Bronchial epithelial cell (primary cell): ENCODE measurements at regions not wholly inside any gene's neighbourhood (a gene's known extent, or its start where the extent isn't known, plus 50 kb on each side); places are given as distances from the start of the nearest gene placed in this dataset.

Source experiments
- DNase-seq: peaks from one replicate; pipeline ENCODE4 v3.0.0-alpha.2; 2010; ENCODE audit warnings: low read depth
- FAIRE-seq: peaks from 2 replicates; lab custom pipeline; 2011; peaks lifted over from hg19 to GRCh38; lab: Jason Lieb, UNC
- H3K27me3 ChIP-seq: 2 replicates; pipeline ENCODE4 v1.5.1; 2011; ENCODE audit warnings: low read length; ENCODE audit not compliant: control insufficient read depth, insufficient read depth
- H3K36me3 ChIP-seq: 2 replicates; pipeline ENCODE4 v1.5.1; 2011; ENCODE audit warnings: low read length; ENCODE audit not compliant: control insufficient read depth, insufficient read depth
- H3K4me3 ChIP-seq: 2 replicates; pipeline ENCODE4 v1.5.1; 2011; ENCODE audit warnings: mild to moderate bottlenecking, low read depth, low read length, control low read depth
- TF ChIP-seq, protein P1 (sequence below): IDR thresholded peaks from 2 replicates; pipeline ENCODE4 v1.5.1; 2011; ENCODE audit warnings: mild to moderate bottlenecking, moderate library complexity, low read length, control low read depth, inconsistent platforms; ENCODE audit not compliant: insufficient read depth, severe bottlenecking

GRCh38 chr20:51918561-51918960 lies 116.2 kb upstream of the SALL4 start:
- Histone ChIP-seq H3K27me3 (no peaks in the 10 kb centered on the region), H3K36me3 (no peaks in the 10 kb centered on the region), H3K4me3 (no peak overlapping the region)
- TF ChIP-seq, protein P1, sequence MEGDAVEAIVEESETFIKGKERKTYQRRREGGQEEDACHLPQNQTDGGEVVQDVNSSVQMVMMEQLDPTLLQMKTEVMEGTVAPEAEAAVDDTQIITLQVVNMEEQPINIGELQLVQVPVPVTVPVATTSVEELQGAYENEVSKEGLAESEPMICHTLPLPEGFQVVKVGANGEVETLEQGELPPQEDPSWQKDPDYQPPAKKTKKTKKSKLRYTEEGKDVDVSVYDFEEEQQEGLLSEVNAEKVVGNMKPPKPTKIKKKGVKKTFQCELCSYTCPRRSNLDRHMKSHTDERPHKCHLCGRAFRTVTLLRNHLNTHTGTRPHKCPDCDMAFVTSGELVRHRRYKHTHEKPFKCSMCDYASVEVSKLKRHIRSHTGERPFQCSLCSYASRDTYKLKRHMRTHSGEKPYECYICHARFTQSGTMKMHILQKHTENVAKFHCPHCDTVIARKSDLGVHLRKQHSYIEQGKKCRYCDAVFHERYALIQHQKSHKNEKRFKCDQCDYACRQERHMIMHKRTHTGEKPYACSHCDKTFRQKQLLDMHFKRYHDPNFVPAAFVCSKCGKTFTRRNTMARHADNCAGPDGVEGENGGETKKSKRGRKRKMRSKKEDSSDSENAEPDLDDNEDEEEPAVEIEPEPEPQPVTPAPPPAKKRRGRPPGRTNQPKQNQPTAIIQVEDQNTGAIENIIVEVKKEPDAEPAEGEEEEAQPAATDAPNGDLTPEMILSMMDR = no peak
- DNase-seq = no peak
- FAIRE-seq = no peak

- TF ChIP-seq, protein P1 = no peak
- no peak for FAIRE-seq
- Histone ChIP-seq H3K36me3 (no peaks in the 10 kb centered on the region), H3K4me3 (no peak overlapping the region), H3K27me3 (no peaks in the 10 kb centered on the region)
- DNase-seq = no peak
Observed at GRCh38 chr20:51917886-51918535, 115.7 kb upstream of the SALL4 start.

- DNase-seq (no peak), FAIRE-seq (no peak)
- TF ChIP-seq, protein P1 = no peak
- no peaks in the 10 kb centered on the region for H3K27me3 ChIP-seq
- H3K4me3 ChIP-seq = no peak overlapping the region
- no peaks in the 10 kb centered on the region for H3K36me3 ChIP-seq
Observed at GRCh38 chr20:51916244-51916643, 113.9 kb upstream of the SALL4 start.

GRCh38 chr20:51914758-51915157 lies 112.4 kb upstream of the SALL4 start:
- FAIRE-seq (no peak), DNase-seq (no peak)
- TF ChIP-seq, protein P1 = no peak
- Histone ChIP-seq H3K27me3 (no peaks in the 10 kb centered on the region), H3K4me3 (no peak overlapping the region), H3K36me3 (no peaks in the 10 kb centered on the region)

- Histone ChIP-seq H3K36me3 (no peaks in the 10 kb centered on the region), H3K4me3 (no peak overlapping the region), H3K27me3 (no peaks in the 10 kb centered on the region)
- DNase-seq = peak; percentile 81
- TF ChIP-seq, protein P1 = no peak
- no peak for FAIRE-seq
Observed at GRCh38 chr20:51910321-51911050, 108.2 kb upstream of the SALL4 start.
